ENCODE measurements at regions not wholly inside any gene's neighbourhood (a gene's known extent, or its start where the extent isn't known, plus 50 kb on each side); places are given as distances from the start of the nearest gene placed in this dataset.
A peak's percentile ranks its signal among the peaks of the same experiment; 100 is the strongest.
"Not testable (repeated sequence)": the region's sequence is repeated elsewhere in the genome, so short reads cannot be mapped to it uniquely, and the experiment has no call there.

DNA sequence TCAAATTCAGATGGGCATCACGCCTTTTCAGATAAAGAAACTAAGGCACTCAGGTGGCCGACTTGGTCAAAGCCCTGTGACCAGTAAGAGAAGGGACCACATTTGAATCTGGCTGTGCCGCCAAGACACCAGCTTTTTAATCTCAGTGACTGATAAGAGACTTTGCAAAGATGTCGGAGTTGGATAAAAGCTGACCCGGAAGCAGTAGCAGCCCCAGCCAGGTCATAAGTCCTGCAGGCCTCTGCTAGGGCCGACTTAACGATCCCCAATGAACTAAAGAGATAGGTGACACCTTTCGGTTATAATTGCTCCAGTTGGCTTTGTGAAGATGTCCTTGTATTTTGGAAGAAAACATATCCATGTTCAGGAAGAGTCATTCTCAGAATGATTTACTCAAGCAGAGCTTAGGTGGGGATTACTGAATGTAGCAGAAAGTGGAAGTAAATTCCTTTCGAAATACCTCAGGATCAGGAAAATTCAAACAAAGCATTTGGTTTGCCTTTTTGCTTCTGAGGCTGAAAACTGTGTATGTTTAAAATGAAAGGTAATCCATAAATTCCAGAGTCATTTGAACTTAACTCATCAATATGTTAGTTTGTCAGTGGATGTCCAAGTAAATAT lies 164.2 kb upstream of the PITRM1 start:
- no peak for DNase-seq

DNA sequence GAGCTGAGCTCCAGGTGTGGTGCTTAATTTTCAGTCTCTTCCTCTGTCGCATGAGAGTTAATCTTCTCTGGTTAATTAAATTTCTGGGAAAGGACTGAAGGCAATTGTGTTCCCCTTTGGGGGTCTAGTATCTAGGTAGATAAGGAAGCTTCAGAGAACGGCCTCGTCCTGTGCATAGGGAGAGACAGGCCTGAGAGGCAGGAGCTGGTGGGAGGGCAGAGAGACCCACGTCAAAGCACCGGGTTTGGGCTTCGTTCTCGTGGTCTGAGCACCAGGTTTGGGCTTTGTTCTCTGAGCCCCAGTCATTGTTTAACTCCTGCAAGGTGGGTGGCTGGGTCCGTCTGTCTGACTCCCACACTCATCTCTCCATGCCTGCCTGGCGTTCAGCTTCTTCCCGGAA lies 160.8 kb upstream of the PITRM1 start:
- DNase-seq: no peak

DNA sequence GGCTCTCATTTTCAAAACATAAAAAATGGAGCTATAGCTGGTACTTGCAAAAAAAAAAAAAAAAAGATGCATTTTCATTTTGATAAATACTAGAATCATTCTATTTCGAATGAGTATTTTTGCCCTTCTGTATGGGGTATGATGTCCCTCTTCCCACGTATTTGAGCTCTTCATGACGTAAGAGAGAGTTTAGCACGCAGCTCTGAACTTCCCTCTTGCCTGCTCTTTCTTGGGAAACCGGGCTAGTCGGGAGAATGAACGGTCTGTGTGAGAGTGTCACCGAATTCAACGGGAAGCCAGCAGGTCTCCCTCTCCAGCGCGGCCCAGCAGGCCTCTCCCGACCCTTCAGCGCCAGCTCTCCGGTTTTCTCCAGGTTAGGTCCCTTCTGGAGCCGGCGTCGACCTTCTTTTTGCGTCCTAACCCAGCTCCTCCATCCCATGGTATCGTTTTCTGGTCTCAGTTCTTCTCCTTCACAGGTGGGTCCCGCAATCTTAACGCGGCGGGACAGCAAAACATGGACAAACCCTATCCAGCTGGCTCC lies 159.2 kb upstream of the PITRM1 start:
- DNase-seq: no peak

DNA sequence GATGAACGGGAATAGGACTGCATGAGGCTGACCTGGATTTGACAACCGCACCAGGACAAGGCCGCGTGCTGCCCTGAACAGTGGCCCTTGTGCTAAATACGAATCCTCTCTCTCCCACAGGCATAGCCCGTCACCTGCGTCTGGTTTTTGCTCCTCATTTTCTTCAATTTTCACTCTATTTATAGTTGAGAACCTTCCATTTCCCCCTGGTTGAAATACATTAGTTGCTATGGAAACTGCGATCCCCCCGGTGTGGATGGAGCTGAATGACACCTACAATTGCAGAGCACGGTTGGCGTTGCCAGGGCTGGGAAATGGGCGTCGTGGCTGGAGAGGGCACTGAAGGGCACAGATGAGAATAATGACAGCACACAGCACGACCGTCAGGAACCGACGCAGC lies 158.6 kb upstream of the PITRM1 start:
- DNase-seq: no peak

DNA sequence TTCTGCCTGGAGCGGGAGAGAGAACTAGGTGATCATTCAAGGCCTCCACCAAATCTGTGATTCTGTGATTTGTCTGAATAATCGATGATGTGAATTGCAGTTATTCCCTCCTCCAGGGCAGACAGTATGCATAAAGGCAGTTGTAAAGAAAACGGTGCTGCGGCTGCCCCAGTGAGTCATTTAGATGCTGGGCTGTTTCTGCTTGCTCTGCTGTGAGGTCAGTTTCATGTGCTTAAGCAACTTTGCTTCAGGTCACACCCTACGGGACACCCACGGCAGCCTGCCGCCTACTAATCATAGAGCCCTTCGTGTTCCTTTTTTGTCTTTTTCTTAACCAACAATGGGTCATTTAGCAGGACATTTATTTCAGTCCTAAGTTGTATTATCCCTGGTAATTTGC lies 158.1 kb upstream of the PITRM1 start:
- no peak for DNase-seq

DNA sequence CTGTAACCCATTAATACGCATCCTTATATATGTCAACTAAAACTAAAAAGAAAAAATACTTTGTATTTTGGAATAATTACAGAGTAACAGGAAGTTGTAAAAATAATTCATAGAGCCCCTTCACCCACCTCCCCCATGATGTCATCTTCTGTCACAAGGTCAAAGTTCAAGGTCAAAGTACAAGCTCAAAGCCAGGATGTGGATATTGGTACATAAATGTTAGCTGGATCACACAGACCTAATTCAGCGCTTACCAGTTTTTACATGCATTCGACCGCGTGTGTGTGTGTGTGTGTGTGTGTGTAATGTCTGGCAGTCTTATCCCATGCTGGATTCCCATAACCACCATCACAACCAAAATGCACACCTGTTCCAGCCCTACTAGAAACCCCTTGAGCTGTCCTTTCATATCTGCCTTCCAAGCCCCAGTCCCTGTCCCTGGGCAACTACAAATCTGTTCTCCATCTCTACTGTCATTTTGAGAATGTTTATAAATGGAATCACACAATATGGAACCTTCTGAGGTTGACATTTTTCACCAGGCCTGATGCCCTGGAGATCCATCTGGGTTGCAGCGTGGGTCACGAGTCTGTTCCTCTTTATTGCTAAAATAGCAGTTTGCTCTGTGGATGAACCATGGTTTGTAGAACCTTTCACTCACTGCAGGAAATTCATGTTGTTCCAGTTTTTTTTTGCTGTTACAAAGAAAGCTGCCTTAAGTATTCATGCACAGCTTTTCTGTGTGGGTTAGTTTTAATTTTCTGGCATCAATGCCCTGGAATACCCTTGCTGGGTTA lies 153.6 kb upstream of the PITRM1 start:
- no peak for DNase-seq

DNA sequence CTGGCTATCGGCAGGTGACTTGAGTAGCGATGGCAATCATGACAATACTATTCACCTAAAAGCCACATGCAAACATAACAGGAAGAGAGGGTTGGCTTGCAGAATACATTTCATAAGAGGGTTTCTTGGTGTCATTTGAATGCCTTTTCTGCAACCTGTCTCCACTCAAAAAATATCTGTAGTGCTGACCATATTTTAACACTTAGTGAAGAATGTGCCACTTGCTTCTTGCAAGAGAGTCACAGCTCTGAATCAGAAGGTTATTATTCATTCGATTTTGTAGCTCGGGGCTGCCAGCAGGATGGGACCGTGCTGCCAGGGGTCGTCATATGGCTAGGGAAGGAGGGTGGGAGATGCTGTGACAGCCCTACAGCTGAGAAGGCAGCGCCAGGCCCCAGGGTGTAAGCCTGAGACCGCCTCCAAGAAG lies 152.0 kb upstream of the PITRM1 start:
- DNase-seq: no peak

DNA sequence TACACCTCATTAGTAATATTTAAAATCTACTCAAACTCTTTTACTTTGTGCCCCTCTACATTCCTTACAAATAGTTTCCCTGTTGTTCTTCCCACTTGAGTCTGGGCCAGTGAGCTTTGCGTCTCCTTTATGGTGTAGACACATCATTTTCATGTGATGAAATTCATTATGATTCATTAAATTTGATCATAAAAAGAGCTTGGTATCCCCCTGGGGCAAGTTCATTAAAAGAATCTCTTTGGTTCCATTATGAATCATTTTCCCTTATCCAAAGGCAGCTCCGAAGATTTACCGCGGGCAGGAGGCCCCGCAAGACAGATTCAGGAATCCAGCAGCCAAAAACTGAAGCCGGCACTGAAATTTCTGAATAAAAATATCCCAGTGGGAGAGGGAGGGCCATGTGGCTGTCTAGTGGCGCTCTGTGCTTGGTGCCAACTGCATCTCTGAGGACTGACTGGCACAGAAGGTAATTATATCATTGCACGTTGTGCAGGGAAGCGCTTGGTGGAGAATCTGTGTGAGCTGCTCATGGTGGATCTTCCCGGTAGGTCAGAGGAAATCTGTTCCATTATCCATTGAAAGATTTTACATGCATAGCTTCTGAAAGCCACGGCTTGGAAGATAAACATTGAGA lies 151.4 kb upstream of the PITRM1 start:
- DNase-seq: peak in 1 of 2 donors; percentile 28

DNA sequence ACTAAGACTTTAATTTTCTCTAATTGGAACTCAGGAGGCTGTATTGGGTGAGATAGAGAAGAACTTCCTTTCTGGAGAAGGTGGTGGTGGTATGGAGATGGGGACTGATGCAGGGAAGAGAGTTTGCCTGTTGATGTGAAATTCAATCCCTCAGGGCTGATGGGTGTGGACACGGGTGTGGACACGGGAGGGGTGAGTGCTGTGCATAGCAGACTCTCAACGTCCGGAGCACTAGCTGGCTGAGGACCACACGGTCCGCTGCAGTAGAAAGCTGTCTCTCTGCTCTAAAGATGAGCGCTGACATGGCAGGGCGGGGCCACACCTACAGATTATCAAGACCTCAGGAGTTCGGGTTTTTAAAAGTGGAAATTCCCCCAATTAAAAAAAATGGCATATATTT lies 148.5 kb upstream of the PITRM1 start:
- DNase-seq: no peak

DNA sequence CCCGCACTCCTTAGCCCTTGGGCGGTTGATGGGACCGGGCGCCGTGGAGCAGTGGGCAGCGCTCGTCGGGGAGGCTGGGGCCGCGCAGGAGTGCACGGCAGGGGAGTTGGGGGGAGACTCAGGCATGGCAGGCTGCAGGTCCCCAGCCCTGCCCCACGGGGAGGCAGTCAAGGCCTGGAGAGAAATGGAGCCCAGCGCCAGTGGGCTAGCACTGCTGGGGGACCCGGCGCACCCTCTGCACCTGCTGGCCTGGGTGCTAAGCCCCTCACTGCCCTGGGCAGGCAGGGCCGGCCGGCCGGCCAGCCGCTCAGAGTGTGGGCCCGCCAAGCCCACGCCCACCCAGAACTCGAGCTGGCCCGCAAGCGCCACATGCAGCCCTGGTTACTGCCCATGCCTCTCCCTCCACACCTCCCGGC lies 147.2 kb upstream of the PITRM1 start:
- DNase-seq: no peak

DNA sequence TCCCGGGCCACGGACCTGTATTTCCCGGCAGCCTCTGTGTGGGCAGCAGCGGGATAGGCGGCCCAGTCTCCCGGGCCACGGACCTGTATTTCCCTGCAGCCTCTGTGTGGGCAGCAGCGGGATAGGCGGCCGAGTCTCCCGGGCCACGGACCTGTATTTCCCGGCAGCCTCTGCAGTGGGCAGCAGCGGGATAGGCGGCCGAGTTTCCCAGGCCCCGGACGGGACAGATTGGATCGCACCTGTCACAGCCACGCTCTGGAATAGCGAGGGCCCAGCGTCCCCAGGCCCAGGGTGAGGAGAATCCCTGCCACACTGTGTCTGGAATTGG lies 145.9 kb upstream of the PITRM1 start:
- DNase-seq: not testable (repeated sequence)

DNA sequence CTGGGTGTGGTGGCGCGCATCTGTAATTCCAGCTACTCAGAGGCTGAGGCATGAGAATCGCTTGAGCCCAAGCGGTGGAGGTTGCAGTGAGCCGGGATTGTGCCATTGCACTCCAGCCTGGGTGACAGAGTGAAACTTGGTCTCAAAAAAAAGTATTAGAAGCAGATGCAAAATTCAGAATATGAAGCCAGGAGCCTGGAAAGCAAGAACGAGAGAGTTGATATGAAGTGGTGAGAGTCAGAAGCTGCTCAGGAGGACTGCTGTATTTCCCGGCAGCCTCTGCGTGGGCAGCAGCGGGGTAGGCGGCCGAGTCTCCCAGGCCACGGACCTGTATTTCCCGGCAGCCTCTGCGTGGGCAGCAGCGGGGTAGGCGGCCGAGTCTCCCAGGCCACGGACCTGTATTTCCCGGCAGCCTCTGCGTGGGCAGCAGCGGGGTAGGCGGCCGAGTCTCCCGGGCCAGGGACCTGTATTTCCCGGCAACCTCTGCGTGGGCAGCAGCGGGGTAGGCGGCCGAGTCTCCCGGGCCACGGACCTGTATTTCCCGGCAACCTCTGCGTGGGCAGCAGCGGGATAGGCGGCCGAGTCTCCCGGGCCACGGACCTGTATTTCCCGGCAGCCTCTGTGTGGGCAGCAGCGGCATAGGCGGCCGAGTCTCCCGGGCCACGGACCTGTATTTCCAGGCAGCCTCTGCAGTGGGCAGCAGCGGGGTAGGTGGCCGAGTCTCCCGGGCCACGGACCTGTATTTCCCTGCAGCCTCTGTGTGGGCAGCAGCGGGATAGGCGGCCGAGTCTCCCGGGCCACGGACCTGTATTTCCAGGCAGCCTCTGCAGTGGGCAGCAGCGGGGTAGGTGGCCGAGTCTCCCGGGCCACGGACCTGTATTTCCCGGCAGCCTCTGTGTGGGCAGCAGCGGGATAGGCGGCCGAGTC lies 145.2 kb upstream of the PITRM1 start:
- DNase-seq: not testable (repeated sequence)

DNA sequence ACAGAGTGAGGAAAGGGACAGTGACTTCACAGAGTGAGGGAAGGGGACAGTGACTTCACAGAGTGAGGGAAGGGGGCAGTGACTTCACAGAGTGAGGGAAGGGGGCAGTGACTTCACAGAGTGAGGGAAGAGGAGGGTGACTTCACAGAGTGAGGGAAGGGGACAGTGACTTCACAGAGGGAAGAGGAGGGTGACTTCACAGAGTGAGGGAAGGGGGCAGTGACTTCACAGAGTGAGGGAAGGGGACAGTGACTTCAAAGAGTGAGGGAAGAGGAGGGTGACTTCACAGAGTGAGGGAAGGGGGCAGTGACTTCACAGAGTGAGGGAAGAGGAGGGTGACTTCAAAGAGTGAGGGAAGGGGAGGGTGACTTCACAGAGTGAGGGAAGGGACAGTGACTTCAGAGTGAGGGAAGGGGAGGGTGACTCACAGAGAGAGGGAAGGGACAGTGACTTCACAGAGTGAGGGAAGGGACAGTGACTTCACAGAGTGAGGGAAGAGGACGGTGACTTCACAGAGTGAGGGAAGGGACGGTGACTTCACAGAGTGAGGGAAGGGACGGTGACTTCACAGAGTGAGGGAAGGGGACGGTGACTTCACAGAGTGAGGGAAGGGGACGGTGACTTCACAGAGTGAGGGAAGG lies 142.0 kb upstream of the PITRM1 start:
- not testable (repeated sequence) for DNase-seq

DNA sequence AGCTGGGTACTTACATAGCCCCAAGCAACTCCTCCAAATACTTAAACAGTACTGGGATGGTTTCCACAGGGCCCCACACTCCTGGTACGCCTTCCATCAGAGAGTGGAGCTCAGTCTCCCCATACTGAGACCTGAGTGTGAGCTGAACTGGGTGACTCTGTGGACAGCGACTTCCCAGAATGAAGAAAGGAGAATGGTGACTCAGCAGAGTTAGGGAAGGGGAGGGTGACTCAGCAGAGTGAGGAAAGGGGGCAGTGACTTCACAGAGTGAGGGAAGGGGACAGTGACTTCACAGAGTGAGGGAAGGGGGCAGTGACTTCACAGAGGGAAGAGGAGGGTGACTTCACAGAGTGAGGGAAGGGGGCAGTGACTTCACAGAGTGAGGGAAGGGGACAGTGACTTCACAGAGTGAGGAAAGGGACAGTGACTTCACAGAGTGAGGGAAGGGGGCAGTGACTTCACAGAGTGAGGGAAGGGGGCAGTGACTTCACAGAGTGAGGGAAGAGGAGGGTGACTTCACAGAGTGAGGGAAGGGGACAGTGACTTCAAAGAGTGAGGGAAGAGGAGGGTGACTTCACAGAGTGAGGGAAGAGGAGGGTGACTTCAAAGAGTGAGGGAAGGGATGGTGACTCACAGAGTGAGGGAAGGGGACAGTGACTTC lies 141.3 kb upstream of the PITRM1 start:
- DNase-seq: not testable (repeated sequence)

DNA sequence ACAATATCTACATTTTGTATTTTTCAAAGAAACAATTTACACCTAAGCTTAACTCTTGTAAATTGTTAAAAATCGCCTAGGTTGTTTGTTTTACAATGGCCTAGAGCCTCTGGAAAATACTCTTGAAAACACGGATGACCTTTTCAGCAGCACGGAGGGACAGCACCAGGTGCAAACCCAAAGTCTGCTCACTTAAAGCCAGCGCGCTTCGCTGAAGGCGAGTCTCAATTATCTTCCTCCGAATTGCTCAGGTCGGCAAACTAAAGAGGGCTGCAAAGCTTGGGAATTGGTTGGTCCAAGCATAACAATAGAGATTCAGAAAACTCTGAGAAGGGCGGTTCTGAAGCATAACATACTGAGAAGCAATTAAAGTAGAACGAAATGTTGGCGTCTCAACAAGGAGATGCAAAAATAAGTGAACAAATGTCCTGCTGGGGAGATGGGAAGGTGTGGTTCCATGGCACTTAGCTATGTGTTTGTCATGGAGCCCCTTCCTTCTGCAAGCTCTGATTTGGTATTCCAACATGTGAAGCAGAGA lies 139.9 kb upstream of the PITRM1 start:
- DNase-seq: no peak

DNA sequence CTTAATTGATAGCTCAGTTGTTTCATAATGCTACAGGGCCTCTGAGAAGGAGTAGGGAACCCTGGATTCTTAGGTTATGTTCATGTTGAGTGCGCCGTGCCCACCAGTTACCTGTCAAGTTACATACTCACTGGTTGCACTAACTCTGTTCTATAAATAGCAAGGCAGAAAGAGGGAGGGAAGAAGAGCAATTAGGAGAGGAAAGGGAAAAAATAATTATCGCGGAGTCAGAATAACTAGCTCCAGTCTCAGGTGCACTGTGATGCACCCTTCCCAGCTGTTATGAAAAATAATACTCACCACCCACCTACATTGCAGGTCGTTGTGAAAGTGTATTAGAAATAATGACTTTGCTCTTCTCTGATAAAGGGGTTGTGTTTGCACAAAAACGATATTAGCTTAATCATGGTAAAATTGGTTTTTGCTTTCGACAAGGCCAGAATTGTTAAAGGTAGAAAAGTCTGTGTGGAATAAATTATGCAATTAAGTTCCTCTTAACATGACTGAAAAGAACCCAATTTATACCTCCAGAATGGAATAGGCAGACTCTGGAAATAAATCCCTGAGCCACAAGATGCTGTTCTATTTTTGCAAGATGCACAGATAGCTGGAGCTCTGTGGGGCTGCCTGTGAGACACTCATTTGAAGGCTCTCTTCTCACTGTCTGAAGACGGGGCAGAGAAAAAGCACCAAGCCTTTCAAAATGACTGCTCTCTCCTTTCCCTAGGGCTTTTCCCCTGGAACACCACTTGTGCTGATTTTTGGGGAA lies 137.6 kb upstream of the PITRM1 start:
- DNase-seq: no peak

DNA sequence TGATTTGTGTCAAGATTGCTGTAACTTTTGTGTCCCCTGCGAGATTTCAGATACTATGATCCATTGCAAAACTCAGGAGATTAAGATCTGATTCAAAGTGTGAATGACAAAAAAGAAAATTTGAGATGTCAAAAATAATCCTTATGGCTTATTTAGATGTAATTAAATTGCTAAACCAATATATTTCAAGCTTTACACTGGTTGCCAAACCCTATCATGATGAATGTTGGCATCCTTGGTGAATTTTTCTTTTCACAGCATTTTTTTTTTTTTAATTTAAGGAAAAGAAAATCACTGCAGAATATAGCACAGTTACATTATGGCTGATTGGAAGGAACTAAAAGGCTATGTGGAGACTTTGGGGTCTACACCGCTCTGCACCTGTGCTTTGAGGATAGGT lies 133.5 kb upstream of the PITRM1 start:
- DNase-seq: no peak

DNA sequence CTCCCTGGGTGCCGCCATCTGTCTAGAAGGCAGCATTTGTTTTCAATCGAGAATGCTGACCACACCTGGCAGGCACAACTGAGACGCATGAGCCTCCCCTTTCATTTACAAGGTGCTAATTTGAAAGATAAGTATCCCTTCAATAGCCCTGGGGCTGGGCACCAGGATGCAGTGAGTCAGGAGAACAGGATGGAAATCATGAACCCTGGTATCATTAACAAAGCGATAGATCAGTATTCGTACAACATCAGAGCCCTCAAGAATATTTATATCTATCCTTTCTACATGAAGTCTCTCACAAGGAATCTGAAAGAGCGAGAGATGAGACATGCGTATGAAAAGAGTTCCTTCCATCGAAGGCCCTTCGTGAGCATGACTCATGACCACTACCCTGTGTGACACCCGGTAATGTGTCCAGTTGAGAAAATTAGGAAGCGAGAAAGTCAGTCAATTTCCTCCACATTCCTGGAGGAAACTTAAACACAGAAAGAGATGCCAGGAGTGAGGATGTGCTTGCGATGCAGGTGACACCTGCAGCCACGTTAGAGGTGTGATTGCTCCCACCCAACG lies 123.1 kb upstream of the PITRM1 start:
- DNase-seq: no peak

DNA sequence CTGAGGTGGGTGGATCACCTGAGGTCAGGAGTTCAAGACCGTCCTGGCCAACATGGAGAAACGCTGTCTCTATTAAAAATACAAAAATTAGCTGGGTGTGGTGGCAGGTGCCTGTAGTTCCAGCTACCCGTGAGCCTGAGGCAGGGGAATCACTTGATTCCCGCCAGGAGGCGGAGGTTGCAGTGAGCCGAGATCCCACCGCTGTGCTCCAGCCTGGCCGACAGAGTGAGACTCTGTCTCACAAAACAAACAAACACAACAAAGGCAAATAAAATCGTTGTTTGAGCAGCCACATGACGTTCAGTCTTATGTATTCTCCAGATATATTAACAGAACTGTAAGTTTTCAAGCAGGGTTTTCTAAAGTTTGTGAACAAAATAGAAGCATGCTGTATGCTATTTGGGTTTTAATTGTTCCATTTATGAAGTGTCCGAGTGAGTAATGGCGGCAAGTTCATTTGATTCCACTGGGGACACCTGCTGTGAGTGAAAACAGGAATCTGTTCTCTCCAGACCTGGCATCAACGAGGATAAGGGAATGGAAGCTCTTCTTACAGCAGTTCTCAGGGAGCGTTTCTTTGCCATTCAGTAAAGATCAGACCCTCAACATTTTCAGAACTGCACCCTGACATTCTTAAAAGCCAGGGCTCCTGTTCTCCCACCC lies 122.5 kb upstream of the PITRM1 start:
- DNase-seq: no peak

Measured in hippocampal formation (tissue), 2 donors.